Activated CD4-positive, alpha-beta T cell treated with anti-CD3 and anti-CD28 coated beads for 36 hours (primary cell): ENCODE measurements at regions not wholly inside any gene's neighbourhood (a gene's known extent, or its start where the extent isn't known, plus 50 kb on each side); places are given as distances from the start of the nearest gene placed in this dataset.
A peak's percentile ranks its signal among the peaks of the same experiment; 100 is the strongest.
"Not testable (repeated sequence)": the region's sequence is repeated elsewhere in the genome, so short reads cannot be mapped to it uniquely, and the experiment has no call there.

Source experiments
- ATAC-seq: fragments of 200-7000 bp; cut with Tn5 transposase; one replicate; pipeline ENCODE4 v1.10.0; 2021; ENCODE audit warnings: mild to moderate bottlenecking, moderate library complexity
- CTCF ChIA-PET: fragments of 350-600 bp; sonication (Branson Sonifier 250); formaldehyde crosslinking; loops from one replicate; lab custom pipeline; 2021; ENCODE audit warnings: antibody characterized with exemption; lab: Charles Lee
- POLR2A ChIA-PET: fragments of 350-600 bp; sonication (Branson Sonifier 250); formaldehyde crosslinking; loops from one replicate; lab custom pipeline; 2021; ENCODE audit warnings: antibody characterized with exemption, inconsistent platforms; lab: Charles Lee
- DNase-seq: peaks from one replicate; pipeline ENCODE4 v3.0.0-alpha.2; 2020
- H3K27ac Mint-ChIP-seq: one replicate; pipeline ENCODE4 v1.8.0; 2021; ENCODE audit warnings: mixed read lengths
- H3K27me3 Mint-ChIP-seq: one replicate; pipeline ENCODE4 v1.8.0; 2021; ENCODE audit warnings: mixed read lengths
- H3K36me3 Mint-ChIP-seq: one replicate; pipeline ENCODE4 v1.8.0; 2021; ENCODE audit warnings: low read depth, mixed read lengths
- H3K4me1 Mint-ChIP-seq: one replicate; pipeline ENCODE4 v1.8.0; 2021; ENCODE audit warnings: mixed read lengths
- H3K4me3 Mint-ChIP-seq: one replicate; pipeline ENCODE4 v1.8.0; 2021; ENCODE audit warnings: mild to moderate bottlenecking, moderate library complexity, mixed read lengths
- H3K9me3 Mint-ChIP-seq: one replicate; pipeline ENCODE4 v1.8.0; 2021; ENCODE audit warnings: low read depth, mixed read lengths
- intact Hi-C, 2 experiments: fragments of 100-400 bp; cut with DNase I in 1 of 2; cut with micrococcal nuclease in 1 of 2; formaldehyde crosslinking; loops; one replicate each; pipeline versions ENCODE4 v1.14.2 to v1.15.1; 2022 to 2024; cut with DNase I, micrococcal nuclease

GRCh38 chr20:26091921-26092320 is 395.3 kb upstream of the ZNF337 start:
- DNase-seq, intact Hi-C loops, H3K9me3 Mint-ChIP-seq, H3K4me3 Mint-ChIP-seq, POLR2A ChIA-PET, H3K36me3 Mint-ChIP-seq, H3K27me3 Mint-ChIP-seq, ATAC-seq, H3K27ac Mint-ChIP-seq, CTCF ChIA-PET, H3K4me1 Mint-ChIP-seq: not testable (repeated sequence)

GRCh38 chr20:26086195-26086594 is 389.5 kb upstream of the ZNF337 start:
- ATAC-seq, POLR2A ChIA-PET, H3K36me3 Mint-ChIP-seq, H3K27ac Mint-ChIP-seq, H3K4me3 Mint-ChIP-seq, H3K9me3 Mint-ChIP-seq, DNase-seq, CTCF ChIA-PET, H3K27me3 Mint-ChIP-seq, H3K4me1 Mint-ChIP-seq, intact Hi-C loops: not testable (repeated sequence)

DNA sequence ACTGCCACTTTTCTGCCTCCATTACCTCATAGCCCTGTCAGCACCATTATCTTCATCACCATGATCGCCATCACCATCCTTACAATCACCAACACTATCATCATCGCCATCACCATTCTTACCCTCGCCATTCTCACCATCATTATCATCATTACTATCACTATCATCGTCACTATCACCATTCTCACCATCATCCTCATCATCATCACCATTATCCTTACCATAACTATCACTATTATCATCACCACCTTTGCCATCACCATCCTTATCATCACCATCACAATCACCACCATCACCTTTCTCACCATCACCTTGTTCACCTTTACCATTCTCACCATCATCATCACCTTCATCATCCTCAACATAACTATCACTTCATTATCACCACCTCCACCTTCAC is 377.3 kb upstream of the ZNF337 start:
- H3K27ac Mint-ChIP-seq, DNase-seq, H3K9me3 Mint-ChIP-seq, H3K4me3 Mint-ChIP-seq, ATAC-seq, POLR2A ChIA-PET, CTCF ChIA-PET, H3K4me1 Mint-ChIP-seq, H3K36me3 Mint-ChIP-seq, intact Hi-C loops, H3K27me3 Mint-ChIP-seq: not testable (repeated sequence)

DNA sequence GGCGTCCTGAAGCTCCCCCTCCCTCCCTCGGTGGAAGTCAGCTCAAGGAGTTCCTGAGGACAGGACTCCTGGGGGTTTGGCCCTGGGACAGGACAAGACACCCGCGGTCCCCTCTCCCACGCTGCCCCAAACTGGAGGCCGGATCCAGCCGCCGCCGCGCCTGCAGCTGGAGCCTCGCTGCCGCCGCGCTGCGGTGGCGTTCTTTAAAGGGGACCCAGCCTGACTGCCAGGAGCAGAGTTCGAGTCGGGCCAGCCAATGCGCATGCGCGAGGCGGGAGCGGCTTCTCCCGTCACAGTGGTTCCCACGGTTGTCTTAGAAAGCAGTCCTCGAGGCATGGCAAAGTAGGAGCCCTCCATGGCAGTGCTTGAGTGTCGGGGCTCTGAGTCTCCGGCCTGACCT is 362.7 kb upstream of the ZNF337 start:
- intact Hi-C loops, H3K27ac Mint-ChIP-seq, H3K27me3 Mint-ChIP-seq, POLR2A ChIA-PET, DNase-seq, H3K4me1 Mint-ChIP-seq, ATAC-seq, H3K9me3 Mint-ChIP-seq, H3K36me3 Mint-ChIP-seq, CTCF ChIA-PET, H3K4me3 Mint-ChIP-seq: not testable (repeated sequence)

- CTCF ChIA-PET, intact Hi-C loops, H3K4me1 Mint-ChIP-seq, ATAC-seq, H3K36me3 Mint-ChIP-seq, DNase-seq, H3K4me3 Mint-ChIP-seq, H3K9me3 Mint-ChIP-seq, POLR2A ChIA-PET, H3K27ac Mint-ChIP-seq, H3K27me3 Mint-ChIP-seq: not testable (repeated sequence)
Measured at GRCh38 chr20:26058446-26058845, 361.8 kb upstream of the ZNF337 start.

DNA sequence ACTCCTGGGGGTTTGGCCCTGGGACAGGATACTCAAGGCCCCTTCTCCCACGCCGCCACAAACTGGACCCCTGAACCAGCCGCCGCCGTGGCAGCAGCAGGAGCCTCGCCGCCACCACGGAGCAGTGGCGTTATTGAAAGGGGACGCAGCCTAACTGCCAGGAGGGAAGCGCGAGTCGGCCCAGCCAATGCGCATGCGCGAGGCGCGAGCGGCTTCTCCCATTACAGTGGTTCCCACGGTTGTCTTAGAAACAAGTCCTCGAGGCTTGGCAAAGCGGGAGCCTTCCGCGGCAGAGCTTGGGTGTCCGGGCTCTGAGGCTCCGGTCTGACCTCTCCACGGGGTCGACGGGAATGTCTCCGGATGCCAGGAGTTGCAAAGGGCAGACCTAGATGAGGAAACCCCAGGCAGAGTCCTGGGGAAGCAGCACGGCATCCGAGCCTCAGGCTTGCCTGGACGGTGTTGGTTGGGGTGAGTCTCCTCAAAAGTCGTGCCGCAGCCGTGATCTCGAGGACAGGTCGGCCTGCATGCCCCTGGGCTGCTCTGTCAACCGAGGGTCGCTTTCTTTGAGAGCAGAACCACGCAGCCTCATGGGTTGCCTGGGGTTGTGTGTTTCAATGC is 360.6 kb upstream of the ZNF337 start:
- POLR2A ChIA-PET, H3K27ac Mint-ChIP-seq, H3K27me3 Mint-ChIP-seq, CTCF ChIA-PET, H3K9me3 Mint-ChIP-seq, H3K4me1 Mint-ChIP-seq, DNase-seq, H3K4me3 Mint-ChIP-seq, intact Hi-C loops, H3K36me3 Mint-ChIP-seq: not testable (repeated sequence)
- ATAC-seq: peak; percentile 33

DNA sequence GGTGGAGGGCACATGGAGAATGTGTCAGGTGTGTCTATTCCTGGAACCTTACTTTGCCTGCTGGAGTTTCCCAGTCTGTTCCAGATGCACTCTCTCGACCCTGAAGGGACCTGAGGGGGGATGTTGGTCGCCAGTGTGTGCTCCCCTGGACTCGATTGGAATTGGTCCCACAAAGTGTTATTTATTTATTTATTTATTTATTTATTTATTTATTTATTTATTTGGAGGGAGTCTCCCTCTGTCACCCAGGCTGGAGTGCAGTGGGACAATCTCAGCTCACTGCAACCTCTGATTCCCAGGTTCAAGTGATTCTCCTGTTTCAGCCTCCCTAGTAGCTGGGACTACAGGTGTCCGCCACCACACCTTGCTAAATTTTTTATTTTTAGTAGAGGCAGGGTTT is 329.1 kb upstream of the ZNF337 start:
- intact Hi-C loops, ATAC-seq, H3K36me3 Mint-ChIP-seq, H3K27ac Mint-ChIP-seq, H3K4me3 Mint-ChIP-seq, H3K4me1 Mint-ChIP-seq, H3K9me3 Mint-ChIP-seq, DNase-seq, POLR2A ChIA-PET, CTCF ChIA-PET, H3K27me3 Mint-ChIP-seq: not testable (repeated sequence)

GRCh38 chr20:26010942-26011276 is 314.3 kb upstream of the ZNF337 start:
- H3K36me3 Mint-ChIP-seq, CTCF ChIA-PET, H3K4me1 Mint-ChIP-seq, H3K27me3 Mint-ChIP-seq, ATAC-seq, intact Hi-C loops, H3K9me3 Mint-ChIP-seq, POLR2A ChIA-PET, DNase-seq: not testable (repeated sequence)
- H3K4me3 Mint-ChIP-seq: peak overlapping the region; percentile 88
- peak overlapping the region; percentile 84 for H3K27ac Mint-ChIP-seq

- intact Hi-C loops: not testable (repeated sequence)
- H3K27ac Mint-ChIP-seq: peak overlapping the region; percentile 84
Measured at GRCh38 chr20:26010224-26010941, 313.7 kb upstream of the ZNF337 start.

GRCh38 chr20:26009402-26010223 is 313.0 kb upstream of the ZNF337 start:
- ATAC-seq, intact Hi-C loops, H3K36me3 Mint-ChIP-seq, H3K4me1 Mint-ChIP-seq, H3K27me3 Mint-ChIP-seq, H3K9me3 Mint-ChIP-seq, POLR2A ChIA-PET, CTCF ChIA-PET: not testable (repeated sequence)
- peak overlapping the region; percentile 88 for H3K4me3 Mint-ChIP-seq
- H3K27ac Mint-ChIP-seq: peak overlapping the region; percentile 84
- peak; percentile 81 for DNase-seq

More at GRCh38 chr20:26010224-26010941, 313.7 kb upstream of the ZNF337 start:
- H3K9me3 Mint-ChIP-seq, CTCF ChIA-PET, H3K4me1 Mint-ChIP-seq, H3K36me3 Mint-ChIP-seq, DNase-seq, ATAC-seq, POLR2A ChIA-PET, H3K27me3 Mint-ChIP-seq: not testable (repeated sequence)
- H3K4me3 Mint-ChIP-seq: peak overlapping the region; percentile 88

DNA sequence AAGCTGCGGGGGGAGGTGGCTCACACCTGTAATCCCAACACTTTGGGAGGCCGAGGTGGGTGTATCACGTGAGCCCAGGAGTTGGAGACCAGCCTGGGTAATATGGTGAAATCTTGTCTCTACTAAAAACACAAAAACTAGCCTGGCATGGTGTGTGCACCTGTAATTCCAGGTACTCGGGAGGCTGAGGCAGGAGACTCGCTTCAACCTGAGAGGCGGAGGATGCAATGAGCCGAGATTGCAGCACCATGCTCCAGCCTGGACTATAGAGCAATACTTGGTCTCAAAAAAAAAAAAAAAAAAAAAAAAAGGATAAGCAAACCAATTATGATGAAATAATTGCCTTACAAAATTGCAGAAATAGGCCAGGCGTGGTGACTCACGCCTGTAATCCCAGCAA is 311.4 kb upstream of the ZNF337 start:
- CTCF ChIA-PET, H3K4me3 Mint-ChIP-seq, H3K36me3 Mint-ChIP-seq, H3K4me1 Mint-ChIP-seq, ATAC-seq, POLR2A ChIA-PET, H3K9me3 Mint-ChIP-seq, DNase-seq, intact Hi-C loops, H3K27me3 Mint-ChIP-seq, H3K27ac Mint-ChIP-seq: not testable (repeated sequence)

DNA sequence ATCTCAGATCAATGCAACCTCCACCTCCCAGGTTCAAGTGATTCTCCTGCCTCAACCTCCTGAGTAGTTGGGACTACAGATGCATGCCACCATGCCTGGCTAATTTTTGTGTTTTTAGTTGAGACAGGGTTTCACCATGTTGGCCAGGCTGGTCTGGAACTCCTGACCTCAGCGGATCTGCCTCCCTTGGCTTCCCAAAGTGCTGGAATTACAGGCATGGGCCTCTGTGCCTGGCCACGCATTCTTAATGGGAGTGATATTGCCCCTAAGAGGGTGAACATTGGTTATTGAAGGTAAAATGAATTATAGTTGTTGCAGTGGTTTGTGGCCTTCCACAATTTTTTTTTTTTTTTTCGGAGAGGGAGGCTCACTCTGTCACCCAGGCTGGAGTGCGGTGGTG is 309.5 kb upstream of the ZNF337 start:
- H3K27me3 Mint-ChIP-seq, DNase-seq, H3K4me1 Mint-ChIP-seq, H3K36me3 Mint-ChIP-seq, H3K9me3 Mint-ChIP-seq, H3K27ac Mint-ChIP-seq, intact Hi-C loops, ATAC-seq, POLR2A ChIA-PET, CTCF ChIA-PET, H3K4me3 Mint-ChIP-seq: not testable (repeated sequence)
